CD4-positive, alpha-beta T cell treated with Interleukin-4 for 4 hours (primary cell): ENCODE measurements at regions not wholly inside any gene's neighbourhood (a gene's known extent, or its start where the extent isn't known, plus 50 kb on each side); places are given as distances from the start of the nearest gene placed in this dataset.

Experiments used
- DNase-seq: peaks from one replicate; pipeline ENCODE4 v3.0.0-alpha.2; 2020

- no peak for DNase-seq
Measured at GRCh38 chr18:78526275-78526674, 453.3 kb upstream of the SALL3 start.

GRCh38 chr18:78526923-78527711, 452.5 kb upstream of the SALL3 start:
- no peak for DNase-seq

- DNase-seq, result no peak
Measured at GRCh38 chr18:78527984-78528383, 451.6 kb upstream of the SALL3 start.

- no peak for DNase-seq
Measured at GRCh38 chr18:78528411-78529258, 451.0 kb upstream of the SALL3 start.

- no peak for DNase-seq
Measured at GRCh38 chr18:78531637-78532036, 448.0 kb upstream of the SALL3 start.

GRCh38 chr18:78538669-78539440, 440.8 kb upstream of the SALL3 start:
- DNase-seq, result no peak

GRCh38 chr18:78540636-78541529, 438.7 kb upstream of the SALL3 start:
- DNase-seq, result no peak

- DNase-seq, result no peak
Measured at GRCh38 chr18:78542204-78542603, 437.4 kb upstream of the SALL3 start.

GRCh38 chr18:78543201-78543725, 436.4 kb upstream of the SALL3 start:
- DNase-seq, result no peak

- DNase-seq, result no peak
Measured at GRCh38 chr18:78546281-78546680, 433.3 kb upstream of the SALL3 start.

- no peak for DNase-seq
Measured at GRCh38 chr18:78547817-78548216, 431.8 kb upstream of the SALL3 start.

GRCh38 chr18:78548261-78549058, 431.2 kb upstream of the SALL3 start:
- no peak for DNase-seq

GRCh38 chr18:78549971-78550370, 429.6 kb upstream of the SALL3 start:
- DNase-seq, result no peak

GRCh38 chr18:78554944-78555608, 424.5 kb upstream of the SALL3 start:
- no peak for DNase-seq

- DNase-seq, result no peak
Measured at GRCh38 chr18:78557371-78557770, 422.2 kb upstream of the SALL3 start.

GRCh38 chr18:78558101-78558810, 421.4 kb upstream of the SALL3 start:
- no peak for DNase-seq

- no peak for DNase-seq
Measured at GRCh38 chr18:78558948-78559347, 420.7 kb upstream of the SALL3 start.

- no peak for DNase-seq
Measured at GRCh38 chr18:78559584-78559983, 420.0 kb upstream of the SALL3 start.

GRCh38 chr18:78561757-78562510, 417.7 kb upstream of the SALL3 start:
- DNase-seq, result no peak
